NCI-H2029 treated with DMSO at 0.1 percent for 48 hours (cell line): ENCODE measurements at regions not wholly inside any gene's neighbourhood (a gene's known extent, or its start where the extent isn't known, plus 50 kb on each side); places are given as distances from the start of the nearest gene placed in this dataset.
"Not testable (repeated sequence)": the region's sequence is repeated elsewhere in the genome, so short reads cannot be mapped to it uniquely, and the experiment has no call there.

ENCODE experiments used
- DNase-seq: peaks from one replicate; lab custom pipeline; 2025; lab: John Stamatoyannopoulos, UW

- DNase-seq: no peak
Measured at GRCh38 chr6:92710048-92710447, 709.3 kb downstream of the EPHA7 start.

- no peak for DNase-seq
Measured at GRCh38 chr6:92708945-92709344, 710.4 kb downstream of the EPHA7 start.

- no peak for DNase-seq
Measured at GRCh38 chr6:92708270-92708669, 711.1 kb downstream of the EPHA7 start.

- no peak for DNase-seq
Measured at GRCh38 chr6:92706976-92707375, 712.4 kb downstream of the EPHA7 start.

- DNase-seq: no peak
Measured at GRCh38 chr6:92701425-92702096, 717.8 kb downstream of the EPHA7 start.

GRCh38 chr6:92700411-92700810 is 718.9 kb downstream of the EPHA7 start:
- no peak for DNase-seq

GRCh38 chr6:92690997-92691599 is 728.3 kb downstream of the EPHA7 start:
- DNase-seq: no peak

GRCh38 chr6:92688342-92688741 is 731.0 kb downstream of the EPHA7 start:
- DNase-seq: no peak

- no peak for DNase-seq
Measured at GRCh38 chr6:92687278-92687677, 732.1 kb downstream of the EPHA7 start.

GRCh38 chr6:92684386-92684785 is 735.0 kb downstream of the EPHA7 start:
- DNase-seq: no peak

- no peak for DNase-seq
Measured at GRCh38 chr6:92683748-92684147, 735.6 kb downstream of the EPHA7 start.

- no peak for DNase-seq
Measured at GRCh38 chr6:92682516-92683398, 736.6 kb downstream of the EPHA7 start.

GRCh38 chr6:92681401-92681800 is 738.0 kb downstream of the EPHA7 start:
- DNase-seq: no peak

GRCh38 chr6:92671462-92671861 is 747.9 kb downstream of the EPHA7 start:
- peak; percentile 35 for DNase-seq

- DNase-seq: no peak
Measured at GRCh38 chr6:92667843-92668242, 751.5 kb downstream of the EPHA7 start.

GRCh38 chr6:92648364-92649086 is 770.8 kb downstream of the EPHA7 start:
- no peak for DNase-seq

GRCh38 chr6:92647630-92648029 is 771.7 kb downstream of the EPHA7 start:
- DNase-seq: no peak

GRCh38 chr6:92644104-92644791 is 775.1 kb downstream of the EPHA7 start:
- DNase-seq: not testable (repeated sequence)

GRCh38 chr6:92635553-92636153 is 783.7 kb downstream of the EPHA7 start:
- DNase-seq: no peak

GRCh38 chr6:92634561-92634960 is 784.8 kb downstream of the EPHA7 start:
- DNase-seq: no peak

- DNase-seq: no peak
Measured at GRCh38 chr6:92623431-92623830, 795.9 kb downstream of the EPHA7 start.
